ENCODE measurements at regions not wholly inside any gene's neighbourhood (a gene's known extent, or its start where the extent isn't known, plus 50 kb on each side); places are given as distances from the start of the nearest gene placed in this dataset.

DNA sequence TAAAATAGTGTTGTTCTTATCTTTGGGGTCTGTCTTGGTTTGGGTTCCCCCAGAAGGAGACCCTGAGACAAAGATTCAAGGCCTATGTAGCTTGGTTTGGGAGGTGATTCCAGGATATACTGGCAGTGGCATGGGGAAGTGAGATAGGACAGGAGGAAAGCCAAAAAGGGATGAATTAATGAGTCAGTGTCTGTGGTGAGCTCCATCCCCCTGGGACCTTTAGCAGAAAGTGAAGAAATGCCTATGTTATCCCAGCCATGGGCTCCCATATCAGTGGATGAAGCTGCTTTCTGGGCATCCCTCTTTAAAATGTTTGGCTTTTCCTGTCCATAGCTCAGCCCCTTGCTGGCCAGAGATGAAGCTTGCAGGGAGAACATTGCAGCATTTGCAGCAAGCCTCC, 217.0 kb upstream of the CTBP2 start:
- FAIRE-seq, result no peak

More for the DNA sequence above, 217.0 kb upstream of the CTBP2 start:
- BruUV-seq (replicated peaks), result no TSS peak
- Histone ChIP-seq H3K79me2 (ENCODE audit: control insufficient read depth, insufficient read depth, low read length) (no peaks in the 10 kb centered on the region), H4K20me1 (ENCODE audit: control insufficient read depth, insufficient read depth) (no peaks in the 10 kb centered on the region), H3K27ac (ENCODE audit: control insufficient read depth, insufficient read depth) (no peak overlapping the region), H3K27me3 (replicated peaks in 1 of 2; ENCODE audit: control insufficient read depth in 2 of 2, insufficient read depth in 2 of 2, low read length in 1 of 2) (no peaks in the 10 kb centered on the region), H3K4me3 (no peak overlapping the region), H3K36me3 (ENCODE audit: control insufficient read depth in 2 of 2, insufficient read depth in 2 of 2, low read length in 1 of 2) (no peaks in the 10 kb centered on the region), H3K4me1 (ENCODE audit: control insufficient read depth, insufficient read depth, low read length) (no peaks in the 10 kb centered on the region), H2AFZ (ENCODE audit: control insufficient read depth, low read depth, low read length) (no peak overlapping the region), H3K4me2 (ENCODE audit: control insufficient read depth, insufficient read depth) (no peak overlapping the region), H3K9ac (ENCODE audit: control insufficient read depth, insufficient read depth, low read length) (no peak overlapping the region), H3K9me3 (replicated peaks; ENCODE audit: control insufficient read depth, insufficient read depth, low read length) (no peaks in the 10 kb centered on the region; the same call in 2 of the 3 replicates)
- ChIA-PET RAD21 (ENCODE audit: unreplicated experiment) (no interaction called here), CTCF (no interaction called here), SMC1A (ENCODE audit: uncharacterized antibody, unreplicated experiment) (no interaction called here), POLR2A (no interaction called here)
- DNase-seq (ENCODE audit: low read depth, low spot score) (no peak), ATAC-seq (no peak)
- TF ChIP-seq RAD21 (IDR thresholded peaks at IDR 0.05; ENCODE audit: insufficient read depth, low read depth, low read length), result no peak
- TF ChIP-seq IRF3 (IDR thresholded peaks at IDR 0.05), result no peak
- no peak for TF ChIP-seq HDGF (IDR thresholded peaks at IDR 0.05)
- no peak for TF ChIP-seq PAX5 (IDR thresholded peaks at IDR 0.05; ENCODE audit: borderline replicate concordance, low read depth, low read length)
- no peak for TF ChIP-seq SUZ12 (IDR thresholded peaks at IDR 0.05; ENCODE audit: unreplicated experiment)
- no peak for TF ChIP-seq BRCA1 (IDR thresholded peaks at IDR 0.05; ENCODE audit: low read depth, low read length)
- no peak for TF ChIP-seq HCFC1 (IDR thresholded peaks at IDR 0.05; ENCODE audit: low read length)
- TF ChIP-seq, protein P1, sequence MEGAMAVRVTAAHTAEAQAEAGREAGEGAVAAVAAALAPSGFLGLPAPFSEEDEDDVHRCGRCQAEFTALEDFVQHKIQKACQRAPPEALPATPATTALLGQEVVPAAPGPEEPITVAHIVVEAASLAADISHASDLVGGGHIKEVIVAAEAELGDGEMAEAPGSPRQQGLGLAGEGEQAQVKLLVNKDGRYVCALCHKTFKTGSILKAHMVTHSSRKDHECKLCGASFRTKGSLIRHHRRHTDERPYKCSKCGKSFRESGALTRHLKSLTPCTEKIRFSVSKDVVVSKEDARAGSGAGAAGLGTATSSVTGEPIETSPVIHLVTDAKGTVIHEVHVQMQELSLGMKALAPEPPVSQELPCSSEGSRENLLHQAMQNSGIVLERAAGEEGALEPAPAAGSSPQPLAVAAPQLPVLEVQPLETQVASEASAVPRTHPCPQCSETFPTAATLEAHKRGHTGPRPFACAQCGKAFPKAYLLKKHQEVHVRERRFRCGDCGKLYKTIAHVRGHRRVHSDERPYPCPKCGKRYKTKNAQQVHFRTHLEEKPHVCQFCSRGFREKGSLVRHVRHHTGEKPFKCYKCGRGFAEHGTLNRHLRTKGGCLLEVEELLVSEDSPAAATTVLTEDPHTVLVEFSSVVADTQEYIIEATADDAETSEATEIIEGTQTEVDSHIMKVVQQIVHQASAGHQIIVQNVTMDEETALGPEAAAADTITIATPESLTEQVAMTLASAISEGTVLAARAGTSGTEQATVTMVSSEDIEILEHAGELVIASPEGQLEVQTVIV (IDR thresholded peaks at IDR 0.05; ENCODE audit: borderline replicate concordance, partially characterized antibody), result no peak
- no peak for TF ChIP-seq STAT1 (conservative IDR thresholded peaks at IDR 0.05)
- in situ Hi-C loops (cut with MboI), result no loop called here
- intact Hi-C loops (cut with micrococcal nuclease; ENCODE audit: unreplicated experiment), result no loop called here
